BJ (cell line): ENCODE measurements at regions not wholly inside any gene's neighbourhood (a gene's known extent, or its start where the extent isn't known, plus 50 kb on each side); places are given as distances from the start of the nearest gene placed in this dataset.

ENCODE experiments used
- CTCF ChIA-PET: fragments of 350-600 bp; formaldehyde crosslinking; extraction: SDS; loops from one replicate; lab custom pipeline; 2021; ENCODE audit warnings: antibody characterized with exemption, inconsistent platforms; lab: Yijun Ruan, JAX
- POLR2A ChIA-PET: fragments of 300-600 bp; sonication (Branson Sonifier 250); formaldehyde crosslinking; extraction: SDS; loops from one replicate; lab custom pipeline; 2021; ENCODE audit warnings: antibody characterized with exemption; lab: Charles Lee
- DNase-seq: peaks from one replicate; pipeline ENCODE4 v3.0.0-alpha.2; 2011; ENCODE audit warnings: low read depth
- H3K27me3 ChIP-seq: 2 replicates; pipeline ENCODE4 v1.6.0; 2011; ENCODE audit warnings: low read length; ENCODE audit not compliant: control insufficient read depth, insufficient read depth
- H3K36me3 ChIP-seq: 2 replicates; pipeline ENCODE4 v1.5.1; 2011; ENCODE audit warnings: low read length; ENCODE audit not compliant: control insufficient read depth, insufficient read depth
- H3K4me3 ChIP-seq: 2 replicates; pipeline ENCODE4 v1.5.1; 2011; ENCODE audit warnings: low read depth, mild to moderate bottlenecking, control low read depth, low read length
- TF ChIP-seq, protein P1 (sequence below): IDR thresholded peaks from 2 replicates; pipeline ENCODE4 v1.5.1; 2011; ENCODE audit warnings: low read depth, mild to moderate bottlenecking, control low read depth, inconsistent platforms, low read length, moderate library complexity; ENCODE audit not compliant: insufficient read depth

GRCh38 chr12:115305867-115306266 is 621.9 kb upstream of the TBX3 start:
- Histone ChIP-seq H3K36me3 (no peaks in the 10 kb centered on the region), H3K4me3 (no peak overlapping the region), H3K27me3 (no peaks in the 10 kb centered on the region)
- CTCF ChIA-PET = interaction anchor here (1.4 kb wide), 1 partner anchor 12 kb away, joined by 3 read pairs; no protein-coding TSS in a partner anchor
- DNase-seq = no peak
- TF ChIP-seq, protein P1, sequence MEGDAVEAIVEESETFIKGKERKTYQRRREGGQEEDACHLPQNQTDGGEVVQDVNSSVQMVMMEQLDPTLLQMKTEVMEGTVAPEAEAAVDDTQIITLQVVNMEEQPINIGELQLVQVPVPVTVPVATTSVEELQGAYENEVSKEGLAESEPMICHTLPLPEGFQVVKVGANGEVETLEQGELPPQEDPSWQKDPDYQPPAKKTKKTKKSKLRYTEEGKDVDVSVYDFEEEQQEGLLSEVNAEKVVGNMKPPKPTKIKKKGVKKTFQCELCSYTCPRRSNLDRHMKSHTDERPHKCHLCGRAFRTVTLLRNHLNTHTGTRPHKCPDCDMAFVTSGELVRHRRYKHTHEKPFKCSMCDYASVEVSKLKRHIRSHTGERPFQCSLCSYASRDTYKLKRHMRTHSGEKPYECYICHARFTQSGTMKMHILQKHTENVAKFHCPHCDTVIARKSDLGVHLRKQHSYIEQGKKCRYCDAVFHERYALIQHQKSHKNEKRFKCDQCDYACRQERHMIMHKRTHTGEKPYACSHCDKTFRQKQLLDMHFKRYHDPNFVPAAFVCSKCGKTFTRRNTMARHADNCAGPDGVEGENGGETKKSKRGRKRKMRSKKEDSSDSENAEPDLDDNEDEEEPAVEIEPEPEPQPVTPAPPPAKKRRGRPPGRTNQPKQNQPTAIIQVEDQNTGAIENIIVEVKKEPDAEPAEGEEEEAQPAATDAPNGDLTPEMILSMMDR = no peak
- POLR2A ChIA-PET = no interaction called here

DNA sequence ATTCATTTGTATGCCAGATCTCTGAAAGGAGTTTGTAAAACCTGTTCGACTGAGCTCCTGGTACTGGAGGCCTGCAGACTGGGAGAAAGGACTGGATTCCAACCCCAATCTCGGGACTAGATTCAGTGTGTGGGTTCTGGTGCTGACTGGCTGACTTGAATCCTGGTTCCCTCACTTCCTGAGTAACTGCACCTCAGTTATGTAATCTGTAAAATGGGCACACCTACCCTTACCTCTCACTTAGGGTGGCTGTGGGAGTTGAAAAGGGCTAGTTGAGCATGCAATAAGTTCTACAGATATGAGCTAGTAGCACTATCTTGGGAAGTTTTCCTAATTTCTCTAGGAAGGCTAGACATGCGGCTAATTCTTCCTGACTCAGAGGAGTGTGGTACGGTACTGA is 621.3 kb upstream of the TBX3 start:
- Histone ChIP-seq H3K4me3 (no peak overlapping the region), H3K27me3 (no peaks in the 10 kb centered on the region), H3K36me3 (no peaks in the 10 kb centered on the region)
- ChIA-PET POLR2A (no interaction called here), CTCF (interaction anchor here (1.4 kb wide), 1 partner anchor 11 kb away, joined by 3 read pairs; no protein-coding TSS in a partner anchor)
- DNase-seq = no peak
- TF ChIP-seq, protein P1 = no peak

GRCh38 chr12:115303723-115304309 is 619.8 kb upstream of the TBX3 start:
- CTCF ChIA-PET = interaction anchor here (0.6 kb wide), 2 partner anchors 440 to 1334 kb away, joined by 3 to 4 read pairs; no protein-coding TSS in a partner anchor
- no peak for DNase-seq
- POLR2A ChIA-PET = no interaction called here
- Histone ChIP-seq H3K27me3 (no peaks in the 10 kb centered on the region), H3K4me3 (no peak overlapping the region), H3K36me3 (no peaks in the 10 kb centered on the region)
- TF ChIP-seq, protein P1 = no peak

GRCh38 chr12:115297445-115297844 is 613.5 kb upstream of the TBX3 start:
- ChIA-PET CTCF (no interaction called here), POLR2A (no interaction called here)
- H3K36me3 ChIP-seq = no peaks in the 10 kb centered on the region
- TF ChIP-seq, protein P1 = no peak
- H3K4me3 ChIP-seq = no peak overlapping the region
- H3K27me3 ChIP-seq = no peaks in the 10 kb centered on the region
- DNase-seq = no peak

GRCh38 chr12:115296613-115297198 is 612.7 kb upstream of the TBX3 start:
- no peak overlapping the region for H3K4me3 ChIP-seq
- no peaks in the 10 kb centered on the region for H3K36me3 ChIP-seq
- no peaks in the 10 kb centered on the region for H3K27me3 ChIP-seq
- CTCF ChIA-PET = no interaction called here
- POLR2A ChIA-PET = no interaction called here
- no peak for DNase-seq
- TF ChIP-seq, protein P1 = no peak
